Kidney (tissue), 13 donors: ENCODE measurements at regions not wholly inside any gene's neighbourhood (a gene's known extent, or its start where the extent isn't known, plus 50 kb on each side); places are given as distances from the start of the nearest gene placed in this dataset.

Experiments used
- DNase-seq, 5 donors: peaks; one replicate each; pipeline ENCODE4 v3.0.0-alpha.2; 2013 to 2020
- FAIRE-seq: peaks from 2 replicates; lab custom pipeline; 2012; peaks lifted over from hg19 to GRCh38; lab: Jason Lieb, UNC
- H3K27ac ChIP-seq, 2 donors: one replicate each; pipeline ENCODE4 v1.7.0; 2013; ENCODE audit warnings: low read depth in 2 of 2, low read length in 2 of 2, inconsistent platforms in 1 of 2
- H3K27me3 ChIP-seq: one replicate; pipeline ENCODE4 v1.7.1; 2013; ENCODE audit warnings: low read length, inconsistent platforms; ENCODE audit not compliant: control insufficient read depth, insufficient read depth
- H3K36me3 ChIP-seq, 3 donors: one replicate each; pipeline versions ENCODE4 v1.7.0 to v1.7.1; 2013; ENCODE audit warnings: low read length in 3 of 3, control low read depth in 1 of 3, inconsistent platforms in 1 of 3; ENCODE audit not compliant: insufficient read depth in 3 of 3, control insufficient read depth in 2 of 3
- H3K4me1 ChIP-seq, 3 donors: one replicate each; pipeline versions ENCODE4 v1.7.0 to v1.7.1; 2013; ENCODE audit warnings: low read length in 3 of 3, inconsistent platforms in 1 of 3, low read depth in 1 of 3; ENCODE audit not compliant: control insufficient read depth in 2 of 3, insufficient read depth in 2 of 3
- H3K4me3 ChIP-seq, 3 donors: one replicate each; pipeline versions ENCODE4 v1.7.0 to v1.8.1; 2013; ENCODE audit warnings: low read length in 3 of 3, control low read depth in 1 of 3, inconsistent platforms in 1 of 3
- H3K9ac ChIP-seq, 3 donors: one replicate each; pipeline versions ENCODE4 v1.7.0 to v1.7.1; 2013; ENCODE audit warnings: low read length in 3 of 3, control low read depth in 1 of 3, inconsistent platforms in 1 of 3
- H3K9me3 ChIP-seq, 3 donors: one replicate each; pipeline versions ENCODE4 v1.7.0 to v1.7.1; 2013; ENCODE audit warnings: low read length in 3 of 3, control low read depth in 1 of 3, inconsistent platforms in 1 of 3; ENCODE audit not compliant: control insufficient read depth in 2 of 3, insufficient read depth in 1 of 3
- intact Hi-C: fragments of 100-400 bp; cut with DNase I; formaldehyde crosslinking; loops from one replicate; pipeline ENCODE4 v1.11.1; 2022
- TF ChIP-seq, protein P1 (sequence below): IDR thresholded peaks from 3 replicates; pipeline ENCODE4 v1.5.1; 2012; ENCODE audit warnings: mild to moderate bottlenecking, moderate library complexity, borderline replicate concordance; ENCODE audit not compliant: insufficient read depth; ENCODE audit errors: extremely low read depth
- donor health status: control.
- donor health status: control.
- donor health status: control.
- donor health status: control.
- donor health status: control.
- donor health status: DM: yes; HTN: yes; CAD: no.
- donor health status: Normal renal cell carcinoma (clear cell type).

DNA sequence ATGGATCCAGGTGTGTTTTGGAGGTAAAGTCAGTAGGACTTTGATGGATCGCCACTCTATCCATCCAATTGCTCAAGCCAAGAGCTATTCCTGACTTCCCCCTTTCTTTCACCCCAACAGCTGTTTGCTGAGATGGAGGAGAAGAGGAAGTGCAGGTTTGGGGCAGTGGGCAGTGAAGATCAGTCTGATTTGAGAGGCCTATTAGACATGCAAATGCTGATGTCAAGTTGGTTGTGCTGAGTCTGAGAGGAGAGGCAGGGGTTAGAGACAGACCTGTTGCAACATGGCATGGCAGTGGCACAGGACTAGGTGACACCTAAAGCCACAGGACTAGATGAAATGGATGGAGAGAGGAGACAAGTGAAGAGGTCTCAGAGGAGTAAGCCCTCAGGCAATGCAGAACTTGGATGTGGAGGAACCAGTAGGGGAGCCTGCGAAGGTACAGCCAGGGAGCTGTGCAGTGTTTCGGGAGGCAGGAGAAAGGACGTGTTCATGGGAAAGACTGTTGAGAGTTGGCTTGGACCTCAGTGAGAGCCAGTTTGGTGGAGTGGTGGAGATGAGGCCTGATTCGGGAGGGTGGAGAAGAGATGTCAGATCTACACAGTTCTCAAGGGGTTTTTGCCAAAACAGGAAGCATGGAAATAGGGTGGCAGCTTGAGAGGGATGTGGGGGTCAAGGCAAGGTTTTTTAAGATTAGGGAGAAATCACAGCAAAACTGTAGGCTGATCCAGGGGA, 175.0 kb downstream of the MACROH2A1 start:
- intact Hi-C loops: no loop called here
- H3K4me1 ChIP-seq: no peaks in the 10 kb centered on the region
- peaks cover 0 to 6% (median 2%) of the 10 kb centered on the region in 3 donors for H3K9me3 ChIP-seq
- TF ChIP-seq, protein P1, sequence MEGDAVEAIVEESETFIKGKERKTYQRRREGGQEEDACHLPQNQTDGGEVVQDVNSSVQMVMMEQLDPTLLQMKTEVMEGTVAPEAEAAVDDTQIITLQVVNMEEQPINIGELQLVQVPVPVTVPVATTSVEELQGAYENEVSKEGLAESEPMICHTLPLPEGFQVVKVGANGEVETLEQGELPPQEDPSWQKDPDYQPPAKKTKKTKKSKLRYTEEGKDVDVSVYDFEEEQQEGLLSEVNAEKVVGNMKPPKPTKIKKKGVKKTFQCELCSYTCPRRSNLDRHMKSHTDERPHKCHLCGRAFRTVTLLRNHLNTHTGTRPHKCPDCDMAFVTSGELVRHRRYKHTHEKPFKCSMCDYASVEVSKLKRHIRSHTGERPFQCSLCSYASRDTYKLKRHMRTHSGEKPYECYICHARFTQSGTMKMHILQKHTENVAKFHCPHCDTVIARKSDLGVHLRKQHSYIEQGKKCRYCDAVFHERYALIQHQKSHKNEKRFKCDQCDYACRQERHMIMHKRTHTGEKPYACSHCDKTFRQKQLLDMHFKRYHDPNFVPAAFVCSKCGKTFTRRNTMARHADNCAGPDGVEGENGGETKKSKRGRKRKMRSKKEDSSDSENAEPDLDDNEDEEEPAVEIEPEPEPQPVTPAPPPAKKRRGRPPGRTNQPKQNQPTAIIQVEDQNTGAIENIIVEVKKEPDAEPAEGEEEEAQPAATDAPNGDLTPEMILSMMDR: no peak
- FAIRE-seq (no peak), DNase-seq (peak in 1 of 5 donors; percentile 2)
- H3K9ac ChIP-seq: no peak overlapping the region
- no peaks in the 10 kb centered on the region for H3K36me3 ChIP-seq
- no peak overlapping the region for H3K27ac ChIP-seq
- H3K27me3 ChIP-seq: no peaks in the 10 kb centered on the region
- H3K4me3 ChIP-seq: no peak overlapping the region

DNA sequence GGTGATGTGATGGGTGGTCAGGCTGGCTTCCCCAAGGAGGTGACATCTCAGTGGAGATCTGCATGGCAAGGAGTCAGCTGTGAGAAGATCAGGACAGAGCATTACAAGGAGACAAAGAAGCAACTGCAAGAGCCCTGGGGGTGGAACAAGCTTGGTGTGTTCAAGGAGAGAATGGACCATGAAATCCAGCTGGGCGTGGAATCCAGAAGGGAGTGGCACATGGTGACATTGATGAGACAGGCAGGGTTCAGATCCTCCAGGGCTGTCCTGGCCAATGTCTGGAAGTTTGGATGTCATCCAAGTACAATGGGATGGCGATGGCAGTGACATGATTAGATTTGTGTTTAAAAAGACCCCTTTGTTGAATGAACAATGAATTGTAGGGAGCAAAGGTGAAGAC, 175.6 kb downstream of the MACROH2A1 start:
- Histone ChIP-seq H3K36me3 (no peaks in the 10 kb centered on the region), H3K4me3 (no peak overlapping the region), H3K9ac (no peak overlapping the region), H3K4me1 (no peaks in the 10 kb centered on the region), H3K9me3 (peaks cover 0 to 5% (median 2%) of the 10 kb centered on the region in 3 donors), H3K27me3 (no peaks in the 10 kb centered on the region), H3K27ac (no peak overlapping the region)
- TF ChIP-seq, protein P1: no peak
- DNase-seq: peak in 1 of 5 donors; percentile 19
- intact Hi-C loops: no loop called here
- no peak for FAIRE-seq

DNA sequence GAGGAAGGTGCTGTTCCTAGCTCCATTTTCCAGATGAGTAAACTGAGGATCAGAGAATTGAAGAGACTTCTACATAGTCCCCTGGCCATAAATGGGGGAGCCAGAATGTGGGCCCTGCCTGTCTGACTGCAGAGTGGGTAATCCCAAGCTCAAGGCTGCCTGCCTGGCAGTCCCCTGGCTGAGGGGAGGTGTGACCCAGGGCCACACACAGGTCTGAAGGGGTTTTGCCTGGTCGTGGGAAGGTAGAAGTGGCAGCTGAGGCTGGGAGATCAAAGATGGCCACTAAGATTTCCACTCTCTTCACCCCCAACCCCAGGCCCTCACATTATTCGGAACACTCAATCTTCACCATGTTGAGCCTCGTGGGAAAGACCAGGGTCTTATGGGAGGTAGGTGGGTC, 176.3 kb downstream of the MACROH2A1 start:
- no peak overlapping the region for H3K4me3 ChIP-seq
- peak in 1 of 5 donors; percentile 17 for DNase-seq
- intact Hi-C loops: no loop called here
- FAIRE-seq: no peak
- no peaks in the 10 kb centered on the region for H3K36me3 ChIP-seq
- H3K9ac ChIP-seq: no peak overlapping the region
- H3K27me3 ChIP-seq: no peaks in the 10 kb centered on the region
- H3K27ac ChIP-seq: no peak overlapping the region
- TF ChIP-seq, protein P1: no peak
- no peaks in the 10 kb centered on the region for H3K9me3 ChIP-seq
- no peaks in the 10 kb centered on the region for H3K4me1 ChIP-seq

GRCh38 chr5:135222171-135222681, 176.8 kb downstream of the MACROH2A1 start:
- DNase-seq: peak in 2 of 5 donors; percentile 11 to 27

More at GRCh38 chr5:135222171-135222681, 176.8 kb downstream of the MACROH2A1 start:
- Histone ChIP-seq H3K9me3 (no peaks in the 10 kb centered on the region), H3K9ac (no peak overlapping the region), H3K4me3 (no peak overlapping the region), H3K4me1 (no peaks in the 10 kb centered on the region), H3K36me3 (no peaks in the 10 kb centered on the region), H3K27ac (no peak overlapping the region), H3K27me3 (no peaks in the 10 kb centered on the region)
- FAIRE-seq: no peak
- intact Hi-C loops: no loop called here
- TF ChIP-seq, protein P1: no peak
